Progenitor cell of endocrine pancreas (in vitro differentiated cells): ENCODE measurements at regions not wholly inside any gene's neighbourhood (a gene's known extent, or its start where the extent isn't known, plus 50 kb on each side); places are given as distances from the start of the nearest gene placed in this dataset.
A peak's percentile ranks its signal among the peaks of the same experiment; 100 is the strongest.
"Not testable (repeated sequence)": the region's sequence is repeated elsewhere in the genome, so short reads cannot be mapped to it uniquely, and the experiment has no call there.

Experiments used
- DNase-seq: peaks from one replicate; pipeline ENCODE4 v3.0.0; 2021; ENCODE audit warnings: low spot score; ENCODE audit not compliant: unreplicated experiment
- H3K27ac Mint-ChIP-seq: 2 replicates; pipeline ENCODE4 v1.8.0; 2021; ENCODE audit warnings: mild to moderate bottlenecking, moderate library complexity, mixed read lengths
- H3K27me3 Mint-ChIP-seq: 2 replicates; pipeline ENCODE4 v1.8.0; 2021; ENCODE audit warnings: mixed read lengths
- H3K36me3 Mint-ChIP-seq: 2 replicates; pipeline ENCODE4 v1.8.0; 2022; ENCODE audit warnings: mixed read lengths; ENCODE audit not compliant: insufficient read depth
- H3K4me1 Mint-ChIP-seq: 2 replicates; pipeline ENCODE4 v1.8.0; 2021; ENCODE audit warnings: low read depth, mixed read lengths
- H3K4me3 Mint-ChIP-seq: 2 replicates; pipeline ENCODE4 v1.8.0; 2021; ENCODE audit warnings: low read depth, mild to moderate bottlenecking, moderate library complexity, mixed read lengths
- H3K9me3 Mint-ChIP-seq: 2 replicates; pipeline ENCODE4 v1.8.0; 2021; ENCODE audit warnings: low read depth, mixed read lengths
- TF ChIP-seq, protein P1 (sequence below): fragments of 200-600 bp; sonication (generic); IDR thresholded peaks from one replicate; pipeline ENCODE4 v1.5.0; 2021; ENCODE audit warnings: antibody characterized with exemption, mild to moderate bottlenecking; ENCODE audit not compliant: unreplicated experiment

DNA sequence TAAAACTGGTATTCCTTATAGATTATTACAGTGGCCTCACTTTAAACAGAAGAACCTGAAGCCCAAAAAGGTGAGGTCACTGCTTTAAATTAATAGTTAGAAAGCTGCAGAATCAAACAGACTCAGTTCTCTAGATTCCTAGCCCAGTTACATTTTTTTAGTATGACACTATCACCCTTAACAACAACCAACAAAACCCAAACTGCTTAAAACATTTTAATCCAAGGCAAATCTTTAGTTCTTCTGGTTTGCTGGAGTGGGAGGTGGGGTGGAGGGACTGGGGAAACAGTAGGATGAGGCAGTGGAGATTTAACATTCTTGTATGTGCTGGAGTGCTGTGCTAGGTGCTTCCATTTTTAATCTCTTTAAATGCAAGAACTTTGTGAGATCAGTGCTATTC, 631.6 kb upstream of the KCNMB2 start:
- TF ChIP-seq, protein P1, sequence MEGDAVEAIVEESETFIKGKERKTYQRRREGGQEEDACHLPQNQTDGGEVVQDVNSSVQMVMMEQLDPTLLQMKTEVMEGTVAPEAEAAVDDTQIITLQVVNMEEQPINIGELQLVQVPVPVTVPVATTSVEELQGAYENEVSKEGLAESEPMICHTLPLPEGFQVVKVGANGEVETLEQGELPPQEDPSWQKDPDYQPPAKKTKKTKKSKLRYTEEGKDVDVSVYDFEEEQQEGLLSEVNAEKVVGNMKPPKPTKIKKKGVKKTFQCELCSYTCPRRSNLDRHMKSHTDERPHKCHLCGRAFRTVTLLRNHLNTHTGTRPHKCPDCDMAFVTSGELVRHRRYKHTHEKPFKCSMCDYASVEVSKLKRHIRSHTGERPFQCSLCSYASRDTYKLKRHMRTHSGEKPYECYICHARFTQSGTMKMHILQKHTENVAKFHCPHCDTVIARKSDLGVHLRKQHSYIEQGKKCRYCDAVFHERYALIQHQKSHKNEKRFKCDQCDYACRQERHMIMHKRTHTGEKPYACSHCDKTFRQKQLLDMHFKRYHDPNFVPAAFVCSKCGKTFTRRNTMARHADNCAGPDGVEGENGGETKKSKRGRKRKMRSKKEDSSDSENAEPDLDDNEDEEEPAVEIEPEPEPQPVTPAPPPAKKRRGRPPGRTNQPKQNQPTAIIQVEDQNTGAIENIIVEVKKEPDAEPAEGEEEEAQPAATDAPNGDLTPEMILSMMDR, result no peak
- DNase-seq, result no peak
- no peak overlapping the region for H3K27ac Mint-ChIP-seq
- peaks cover 3% of the 10 kb centered on the region for H3K36me3 Mint-ChIP-seq
- H3K27me3 Mint-ChIP-seq, result no peaks in the 10 kb centered on the region
- H3K4me3 Mint-ChIP-seq, result no peak overlapping the region
- H3K9me3 Mint-ChIP-seq, result peaks cover 5% of the 10 kb centered on the region
- H3K4me1 Mint-ChIP-seq, result peaks cover 13% of the 10 kb centered on the region

DNA sequence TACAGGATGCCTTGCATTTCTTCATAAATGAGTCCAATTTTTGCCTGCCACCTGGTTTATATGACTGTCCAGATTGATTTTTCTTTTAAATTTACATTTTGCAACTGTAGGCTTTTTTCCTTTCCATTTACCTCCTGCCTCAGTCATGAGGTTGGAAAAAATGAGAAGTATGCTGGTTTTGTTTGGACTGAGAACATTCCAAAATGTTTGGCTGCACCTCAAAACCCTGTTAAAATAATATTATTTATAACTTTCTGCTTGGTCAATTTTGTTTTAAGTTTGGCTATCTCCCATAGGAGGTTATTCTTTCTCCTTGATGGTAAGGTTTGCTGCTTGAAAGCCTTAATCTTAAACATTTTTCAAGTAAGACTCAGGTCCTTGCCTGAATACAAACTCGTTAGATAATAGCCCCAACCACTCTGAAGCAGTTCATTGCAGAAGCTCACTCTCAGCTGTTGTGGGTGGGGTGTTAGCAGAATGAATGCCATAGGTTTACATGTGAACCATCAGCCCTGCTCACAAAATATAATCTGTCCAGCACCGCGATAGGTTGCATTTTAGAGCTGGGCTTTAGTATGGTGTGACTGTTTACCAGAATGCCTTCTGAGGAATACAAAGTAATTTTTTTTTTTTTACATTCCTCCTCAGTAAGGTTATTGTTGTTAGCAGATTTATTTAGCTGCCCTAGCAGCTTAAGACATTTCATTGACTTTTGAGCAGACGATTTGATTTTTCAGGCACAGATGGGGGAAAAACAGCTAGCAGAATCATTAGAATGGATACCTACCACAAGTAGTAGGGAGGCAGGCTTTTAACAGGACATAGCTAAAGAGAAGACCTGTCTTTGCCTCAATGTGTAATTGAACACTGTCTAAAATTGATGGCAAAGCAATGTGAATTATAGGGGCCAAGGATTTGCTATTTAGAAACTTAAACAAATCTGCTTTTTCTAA, 630.8 kb upstream of the KCNMB2 start:
- H3K27ac Mint-ChIP-seq, result peak overlapping the region; percentile 7
- TF ChIP-seq, protein P1, result no peak
- H3K27me3 Mint-ChIP-seq, result no peaks in the 10 kb centered on the region
- no peaks in the 10 kb centered on the region for H3K36me3 Mint-ChIP-seq
- peaks cover 13% of the 10 kb centered on the region for H3K4me1 Mint-ChIP-seq
- DNase-seq, result no peak
- no peak overlapping the region for H3K4me3 Mint-ChIP-seq
- peaks cover under 1% of the 10 kb centered on the region for H3K9me3 Mint-ChIP-seq

DNA sequence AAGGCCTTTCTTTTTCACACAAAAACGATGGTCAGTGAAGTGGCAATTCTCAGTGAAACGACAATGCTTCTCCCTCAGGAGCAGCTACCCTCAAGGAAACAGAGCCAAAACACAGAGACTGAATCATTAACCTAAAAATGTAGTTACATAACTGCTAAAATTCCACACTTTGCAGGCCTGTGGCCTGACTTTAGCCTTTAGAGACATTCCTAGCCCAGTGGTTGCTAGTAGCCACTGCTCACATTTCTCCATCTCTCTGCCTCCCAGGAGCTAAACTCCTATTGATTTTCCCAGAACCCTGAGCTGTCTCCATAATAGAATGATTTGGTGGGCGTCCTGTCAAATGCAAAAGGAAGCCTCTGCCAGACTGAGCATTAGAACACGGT, 630.1 kb upstream of the KCNMB2 start:
- Mint-ChIP-seq H3K9me3 (peaks cover under 1% of the 10 kb centered on the region), H3K27ac (no peak overlapping the region), H3K4me3 (no peak overlapping the region), H3K4me1 (peaks cover 13% of the 10 kb centered on the region), H3K27me3 (no peaks in the 10 kb centered on the region), H3K36me3 (no peaks in the 10 kb centered on the region)
- TF ChIP-seq, protein P1, result no peak
- no peak for DNase-seq

DNA sequence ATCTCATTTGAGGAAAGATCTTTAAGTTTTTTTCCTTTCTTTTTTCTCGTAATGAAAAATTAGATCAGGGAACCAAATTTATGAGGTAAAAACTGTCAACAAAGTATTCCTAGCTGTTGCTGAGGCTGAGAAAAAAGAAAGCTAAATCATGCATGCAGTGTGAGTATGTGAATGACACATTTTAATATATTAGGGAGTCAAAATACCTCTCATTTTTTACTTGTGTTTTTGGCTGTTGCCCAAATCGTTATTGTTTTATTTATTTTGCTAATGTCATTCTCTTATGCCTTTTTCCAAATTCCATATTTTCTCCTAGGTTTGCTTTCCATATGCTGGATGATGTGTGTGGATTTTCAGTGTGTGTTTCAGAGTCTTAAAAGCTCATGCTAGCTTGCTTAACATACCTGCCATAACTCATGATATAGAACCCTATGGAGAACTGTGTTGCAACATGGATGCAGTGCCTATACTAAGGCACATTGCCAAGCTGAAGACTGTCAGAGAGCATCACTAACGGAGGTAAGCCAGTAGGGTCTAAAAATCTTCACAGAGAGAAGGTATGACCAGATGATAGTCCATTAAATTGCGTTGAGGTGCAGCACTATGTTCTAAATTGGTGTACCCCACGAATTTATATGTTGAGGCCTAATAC, 629.5 kb upstream of the KCNMB2 start:
- Mint-ChIP-seq H3K4me1 (peaks cover 13% of the 10 kb centered on the region), H3K9me3 (peaks cover 5% of the 10 kb centered on the region), H3K27me3 (no peaks in the 10 kb centered on the region), H3K4me3 (no peak overlapping the region), H3K27ac (no peak overlapping the region), H3K36me3 (no peaks in the 10 kb centered on the region)
- TF ChIP-seq, protein P1, result no peak
- no peak for DNase-seq

DNA sequence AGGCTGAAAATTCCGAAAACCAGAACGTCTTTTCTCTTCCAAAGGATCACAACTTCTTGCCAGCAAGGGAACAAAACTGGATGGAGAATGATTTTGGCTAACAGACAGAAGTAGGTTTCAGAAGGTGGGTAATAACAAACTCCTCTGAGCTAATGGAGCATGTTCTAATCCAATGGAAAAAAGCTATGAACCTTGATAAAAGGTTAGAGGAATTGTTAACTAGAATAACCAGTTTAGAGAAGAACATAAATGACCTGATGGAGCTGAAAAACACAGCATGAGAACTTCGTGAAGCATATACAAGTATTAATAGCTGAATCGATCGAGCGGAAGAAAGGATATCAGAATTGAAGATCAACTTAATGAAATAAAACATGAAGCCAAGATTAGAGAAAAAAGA, 626.7 kb upstream of the KCNMB2 start:
- Mint-ChIP-seq H3K9me3 (peaks cover 13% of the 10 kb centered on the region), H3K4me1 (peaks cover 13% of the 10 kb centered on the region)
- not testable (repeated sequence) for H3K27ac Mint-ChIP-seq, H3K27me3 Mint-ChIP-seq, H3K36me3 Mint-ChIP-seq, H3K4me3 Mint-ChIP-seq, DNase-seq
